GM13976 (cell line): ENCODE measurements at regions not wholly inside any gene's neighbourhood (a gene's known extent, or its start where the extent isn't known, plus 50 kb on each side); places are given as distances from the start of the nearest gene placed in this dataset.

Source experiments
- DNase-seq: peaks from one replicate; pipeline ENCODE4 v3.0.0; 2012; ENCODE audit warnings: low spot score
- in situ Hi-C: fragments of 300-500 bp; cut with MboI; formaldehyde crosslinking; loops from one replicate; pipeline ENCODE4 v1.12.0; 2022; ENCODE audit warnings: low sequenced_read_pairs, mixed read lengths, inconsistent platforms; ENCODE audit not compliant: unreplicated experiment
- TF ChIP-seq, protein P1 (sequence below): IDR thresholded peaks from 2 replicates; pipeline ENCODE4 v1.5.1; 2012; ENCODE audit warnings: borderline replicate concordance, mild to moderate bottlenecking; ENCODE audit not compliant: insufficient read depth; ENCODE audit errors: extremely low read depth, missing control alignments, control extremely low read depth

DNA sequence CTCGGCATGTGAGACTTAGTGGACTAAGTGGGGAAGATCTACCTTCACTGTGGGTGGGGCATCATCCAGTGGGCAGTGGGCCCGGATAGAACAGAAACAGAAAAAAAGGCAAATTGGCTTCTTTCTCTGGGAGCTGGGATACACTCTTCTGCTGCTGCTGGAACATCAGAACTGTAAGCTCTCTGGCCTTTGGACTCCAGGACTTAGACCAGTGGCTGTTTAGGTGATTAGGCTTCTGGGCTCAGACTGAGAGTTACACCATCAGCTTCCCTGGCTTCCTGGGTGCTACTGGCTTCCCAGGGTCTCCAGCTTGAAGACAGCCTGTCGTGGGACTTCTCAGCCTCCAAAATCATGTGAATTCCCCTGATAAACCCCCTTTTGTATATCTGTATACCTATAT, 122.7 kb upstream of the SLC28A3 start:
- TF ChIP-seq, protein P1, sequence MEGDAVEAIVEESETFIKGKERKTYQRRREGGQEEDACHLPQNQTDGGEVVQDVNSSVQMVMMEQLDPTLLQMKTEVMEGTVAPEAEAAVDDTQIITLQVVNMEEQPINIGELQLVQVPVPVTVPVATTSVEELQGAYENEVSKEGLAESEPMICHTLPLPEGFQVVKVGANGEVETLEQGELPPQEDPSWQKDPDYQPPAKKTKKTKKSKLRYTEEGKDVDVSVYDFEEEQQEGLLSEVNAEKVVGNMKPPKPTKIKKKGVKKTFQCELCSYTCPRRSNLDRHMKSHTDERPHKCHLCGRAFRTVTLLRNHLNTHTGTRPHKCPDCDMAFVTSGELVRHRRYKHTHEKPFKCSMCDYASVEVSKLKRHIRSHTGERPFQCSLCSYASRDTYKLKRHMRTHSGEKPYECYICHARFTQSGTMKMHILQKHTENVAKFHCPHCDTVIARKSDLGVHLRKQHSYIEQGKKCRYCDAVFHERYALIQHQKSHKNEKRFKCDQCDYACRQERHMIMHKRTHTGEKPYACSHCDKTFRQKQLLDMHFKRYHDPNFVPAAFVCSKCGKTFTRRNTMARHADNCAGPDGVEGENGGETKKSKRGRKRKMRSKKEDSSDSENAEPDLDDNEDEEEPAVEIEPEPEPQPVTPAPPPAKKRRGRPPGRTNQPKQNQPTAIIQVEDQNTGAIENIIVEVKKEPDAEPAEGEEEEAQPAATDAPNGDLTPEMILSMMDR: no peak
- in situ Hi-C loops: no loop called here

DNA sequence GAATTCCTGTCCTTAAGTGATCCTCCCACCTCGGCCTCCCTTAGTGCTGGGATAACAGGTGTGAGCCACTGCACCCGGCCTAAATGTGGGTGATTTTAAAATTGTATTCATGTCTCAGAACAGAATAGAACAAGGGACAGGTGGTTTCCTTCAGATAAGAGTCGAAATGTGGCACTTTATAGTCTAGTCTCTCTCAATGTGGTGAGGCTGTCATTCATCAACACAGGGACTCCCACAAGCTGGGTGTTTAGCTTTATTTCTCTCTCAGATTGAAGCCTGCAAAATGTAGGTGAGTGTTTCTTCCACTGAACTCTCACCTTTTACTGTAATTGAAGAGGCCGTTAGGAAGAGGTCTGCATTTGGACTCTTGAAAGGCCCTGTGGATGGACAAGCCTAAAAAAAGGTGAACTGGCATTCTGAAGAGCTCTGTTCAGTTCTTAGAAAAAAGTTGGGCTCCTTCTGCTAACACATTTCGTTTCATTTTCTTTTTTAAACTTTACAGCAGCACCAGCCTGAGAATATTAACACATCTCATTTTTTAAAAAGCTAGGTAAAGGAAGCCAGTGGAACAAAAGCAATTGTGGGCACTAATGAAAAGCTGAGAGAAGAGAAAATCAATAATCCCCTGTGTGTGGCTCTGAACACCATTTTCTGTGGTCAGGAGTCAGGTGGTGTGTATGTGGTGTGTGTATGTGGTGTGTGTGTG, 126.2 kb upstream of the SLC28A3 start:
- TF ChIP-seq, protein P1: no peak
- in situ Hi-C loops: no loop called here
- DNase-seq: no peak

More for the DNA sequence above, 122.7 kb upstream of the SLC28A3 start:
- DNase-seq: no peak

DNA sequence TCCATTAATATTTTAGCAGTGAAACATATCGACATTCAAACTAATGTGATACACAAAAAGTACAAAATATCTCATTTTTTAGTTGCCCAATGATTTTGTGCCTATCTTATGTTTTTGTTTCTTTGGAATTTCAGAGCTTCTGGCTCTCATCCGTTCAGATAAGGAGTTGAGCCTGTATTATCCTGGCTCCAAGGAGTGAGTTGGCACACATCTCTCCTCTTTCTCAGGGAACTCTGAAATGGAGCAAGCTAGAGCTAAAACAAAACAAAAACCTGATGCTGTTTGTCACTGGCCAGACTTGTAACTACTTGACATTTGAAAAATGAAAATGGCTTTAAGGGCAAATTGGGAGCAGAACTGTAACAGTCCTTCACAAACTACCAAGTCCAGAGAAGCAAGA, 131.3 kb upstream of the SLC28A3 start:
- TF ChIP-seq, protein P1: no peak
- in situ Hi-C loops: no loop called here
- DNase-seq: no peak

DNA sequence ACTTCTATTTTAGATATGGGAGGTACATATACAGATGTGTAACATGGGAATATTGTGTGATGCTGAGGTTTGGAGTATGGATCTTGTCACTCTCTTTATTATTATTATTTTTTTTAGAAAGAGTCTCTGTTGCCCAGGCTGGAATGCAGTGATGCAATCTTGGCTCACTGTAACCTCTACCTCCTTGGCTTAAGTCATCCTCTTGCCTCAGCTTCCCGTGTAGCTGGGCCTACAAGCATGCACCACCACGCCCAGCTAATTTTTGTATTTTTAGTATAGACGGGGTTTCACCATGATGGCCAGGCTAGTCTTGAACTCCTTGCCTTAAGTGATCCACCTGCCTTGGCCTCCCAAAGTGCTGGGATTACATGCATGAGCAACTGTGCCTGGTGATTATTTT, 138.4 kb upstream of the SLC28A3 start:
- no peak for DNase-seq
- in situ Hi-C loops: no loop called here
- TF ChIP-seq, protein P1: no peak

DNA sequence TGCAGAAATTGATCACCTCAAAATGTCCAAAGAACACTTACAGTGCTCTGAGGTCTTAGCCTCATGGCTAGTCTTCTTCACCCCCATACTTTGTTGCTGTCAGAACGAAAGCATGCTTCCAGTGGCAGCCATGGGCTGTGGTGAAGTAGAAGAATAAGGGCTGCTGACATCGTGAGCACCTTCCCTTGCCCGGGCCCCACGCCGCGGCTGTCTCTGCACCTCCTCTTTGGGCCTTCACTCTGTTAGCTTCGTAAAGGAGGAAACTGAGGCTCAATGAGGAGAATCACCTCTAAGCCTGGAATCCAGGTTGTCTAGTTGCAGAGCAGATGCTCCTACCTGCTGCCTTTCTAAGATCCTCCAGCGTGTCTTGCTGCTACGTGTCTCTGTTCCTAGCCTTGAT, 139.5 kb upstream of the SLC28A3 start:
- TF ChIP-seq, protein P1: no peak
- in situ Hi-C loops: no loop called here
- DNase-seq: no peak

DNA sequence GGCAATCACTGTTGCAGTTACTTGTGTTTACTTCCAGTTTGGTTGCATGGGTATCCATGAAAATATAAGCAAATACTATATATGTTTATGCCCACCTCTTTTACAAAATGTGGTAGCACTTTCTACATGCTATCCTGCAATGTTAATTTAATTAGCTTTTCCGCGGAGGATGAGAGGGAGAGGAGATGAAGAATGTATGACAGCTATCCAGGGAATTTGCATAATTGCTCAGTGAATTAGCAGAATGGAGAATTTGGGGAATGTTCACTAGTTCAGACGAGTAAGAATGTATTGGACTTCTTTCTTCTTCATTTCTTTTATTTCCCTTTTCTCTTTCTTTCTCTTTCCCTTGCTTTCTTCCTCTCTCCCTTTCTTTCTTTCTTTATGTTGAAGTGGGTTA, 140.7 kb upstream of the SLC28A3 start:
- TF ChIP-seq, protein P1: no peak
- in situ Hi-C loops: no loop called here
- DNase-seq: no peak
